HEK293 (cell line): ENCODE measurements at regions not wholly inside any gene's neighbourhood (a gene's known extent, or its start where the extent isn't known, plus 50 kb on each side); places are given as distances from the start of the nearest gene placed in this dataset.

ENCODE experiments used
- TF ChIP-seq, protein P1 (sequence below): fragments of 450-650 bp; formaldehyde crosslinking; IDR thresholded peaks from 2 replicates; pipeline ENCODE4 v1.5.1; 2016; ENCODE audit warnings: missing biosample characterization, missing genetic modification characterization
- TF ChIP-seq, protein P2 (sequence below): fragments of 450-650 bp; formaldehyde crosslinking; IDR thresholded peaks from 2 replicates; pipeline ENCODE4 v1.5.1; 2016; ENCODE audit warnings: missing biosample characterization, missing genetic modification characterization
- TF ChIP-seq, protein P3 (sequence below): fragments of 450-650 bp; formaldehyde crosslinking; IDR thresholded peaks from 2 replicates; pipeline ENCODE4 v1.5.1; 2016; ENCODE audit warnings: missing biosample characterization, missing genetic modification characterization, low read depth

DNA sequence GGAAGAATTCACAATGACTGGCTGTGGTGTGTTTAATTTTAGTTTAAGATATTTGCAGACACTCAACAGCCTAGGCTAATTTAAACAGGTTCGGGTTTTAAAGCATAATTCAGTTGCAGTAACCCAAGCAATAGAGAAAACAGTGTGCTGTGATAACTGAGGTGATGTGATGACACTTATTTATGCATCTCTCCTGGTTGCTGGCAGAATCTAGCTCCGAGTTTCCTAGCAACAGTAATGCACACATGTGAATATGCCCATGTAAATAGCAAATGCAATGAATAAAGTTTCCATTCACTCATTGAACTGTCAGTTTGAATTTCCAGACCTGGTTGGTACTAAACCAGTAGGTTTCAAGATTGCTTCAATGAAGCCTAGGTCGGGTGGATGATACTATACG lies 426.5 kb downstream of the TMX3 start:
- TF ChIP-seq, protein P1, sequence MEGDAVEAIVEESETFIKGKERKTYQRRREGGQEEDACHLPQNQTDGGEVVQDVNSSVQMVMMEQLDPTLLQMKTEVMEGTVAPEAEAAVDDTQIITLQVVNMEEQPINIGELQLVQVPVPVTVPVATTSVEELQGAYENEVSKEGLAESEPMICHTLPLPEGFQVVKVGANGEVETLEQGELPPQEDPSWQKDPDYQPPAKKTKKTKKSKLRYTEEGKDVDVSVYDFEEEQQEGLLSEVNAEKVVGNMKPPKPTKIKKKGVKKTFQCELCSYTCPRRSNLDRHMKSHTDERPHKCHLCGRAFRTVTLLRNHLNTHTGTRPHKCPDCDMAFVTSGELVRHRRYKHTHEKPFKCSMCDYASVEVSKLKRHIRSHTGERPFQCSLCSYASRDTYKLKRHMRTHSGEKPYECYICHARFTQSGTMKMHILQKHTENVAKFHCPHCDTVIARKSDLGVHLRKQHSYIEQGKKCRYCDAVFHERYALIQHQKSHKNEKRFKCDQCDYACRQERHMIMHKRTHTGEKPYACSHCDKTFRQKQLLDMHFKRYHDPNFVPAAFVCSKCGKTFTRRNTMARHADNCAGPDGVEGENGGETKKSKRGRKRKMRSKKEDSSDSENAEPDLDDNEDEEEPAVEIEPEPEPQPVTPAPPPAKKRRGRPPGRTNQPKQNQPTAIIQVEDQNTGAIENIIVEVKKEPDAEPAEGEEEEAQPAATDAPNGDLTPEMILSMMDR (tag by site-specific recombination), result no peak
- TF ChIP-seq, protein P2, sequence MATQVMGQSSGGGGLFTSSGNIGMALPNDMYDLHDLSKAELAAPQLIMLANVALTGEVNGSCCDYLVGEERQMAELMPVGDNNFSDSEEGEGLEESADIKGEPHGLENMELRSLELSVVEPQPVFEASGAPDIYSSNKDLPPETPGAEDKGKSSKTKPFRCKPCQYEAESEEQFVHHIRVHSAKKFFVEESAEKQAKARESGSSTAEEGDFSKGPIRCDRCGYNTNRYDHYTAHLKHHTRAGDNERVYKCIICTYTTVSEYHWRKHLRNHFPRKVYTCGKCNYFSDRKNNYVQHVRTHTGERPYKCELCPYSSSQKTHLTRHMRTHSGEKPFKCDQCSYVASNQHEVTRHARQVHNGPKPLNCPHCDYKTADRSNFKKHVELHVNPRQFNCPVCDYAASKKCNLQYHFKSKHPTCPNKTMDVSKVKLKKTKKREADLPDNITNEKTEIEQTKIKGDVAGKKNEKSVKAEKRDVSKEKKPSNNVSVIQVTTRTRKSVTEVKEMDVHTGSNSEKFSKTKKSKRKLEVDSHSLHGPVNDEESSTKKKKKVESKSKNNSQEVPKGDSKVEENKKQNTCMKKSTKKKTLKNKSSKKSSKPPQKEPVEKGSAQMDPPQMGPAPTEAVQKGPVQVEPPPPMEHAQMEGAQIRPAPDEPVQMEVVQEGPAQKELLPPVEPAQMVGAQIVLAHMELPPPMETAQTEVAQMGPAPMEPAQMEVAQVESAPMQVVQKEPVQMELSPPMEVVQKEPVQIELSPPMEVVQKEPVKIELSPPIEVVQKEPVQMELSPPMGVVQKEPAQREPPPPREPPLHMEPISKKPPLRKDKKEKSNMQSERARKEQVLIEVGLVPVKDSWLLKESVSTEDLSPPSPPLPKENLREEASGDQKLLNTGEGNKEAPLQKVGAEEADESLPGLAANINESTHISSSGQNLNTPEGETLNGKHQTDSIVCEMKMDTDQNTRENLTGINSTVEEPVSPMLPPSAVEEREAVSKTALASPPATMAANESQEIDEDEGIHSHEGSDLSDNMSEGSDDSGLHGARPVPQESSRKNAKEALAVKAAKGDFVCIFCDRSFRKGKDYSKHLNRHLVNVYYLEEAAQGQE (tag by site-specific recombination), result no peak
- TF ChIP-seq, protein P3, sequence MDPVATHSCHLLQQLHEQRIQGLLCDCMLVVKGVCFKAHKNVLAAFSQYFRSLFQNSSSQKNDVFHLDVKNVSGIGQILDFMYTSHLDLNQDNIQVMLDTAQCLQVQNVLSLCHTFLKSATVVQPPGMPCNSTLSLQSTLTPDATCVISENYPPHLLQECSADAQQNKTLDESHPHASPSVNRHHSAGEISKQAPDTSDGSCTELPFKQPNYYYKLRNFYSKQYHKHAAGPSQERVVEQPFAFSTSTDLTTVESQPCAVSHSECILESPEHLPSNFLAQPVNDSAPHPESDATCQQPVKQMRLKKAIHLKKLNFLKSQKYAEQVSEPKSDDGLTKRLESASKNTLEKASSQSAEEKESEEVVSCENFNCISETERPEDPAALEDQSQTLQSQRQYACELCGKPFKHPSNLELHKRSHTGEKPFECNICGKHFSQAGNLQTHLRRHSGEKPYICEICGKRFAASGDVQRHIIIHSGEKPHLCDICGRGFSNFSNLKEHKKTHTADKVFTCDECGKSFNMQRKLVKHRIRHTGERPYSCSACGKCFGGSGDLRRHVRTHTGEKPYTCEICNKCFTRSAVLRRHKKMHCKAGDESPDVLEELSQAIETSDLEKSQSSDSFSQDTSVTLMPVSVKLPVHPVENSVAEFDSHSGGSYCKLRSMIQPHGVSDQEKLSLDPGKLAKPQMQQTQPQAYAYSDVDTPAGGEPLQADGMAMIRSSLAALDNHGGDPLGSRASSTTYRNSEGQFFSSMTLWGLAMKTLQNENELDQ (tag by site-specific recombination), result no peak
